NOMO-1 treated with DMSO at 0.1 percent for 48 hours (cell line): ENCODE measurements at regions not wholly inside any gene's neighbourhood (a gene's known extent, or its start where the extent isn't known, plus 50 kb on each side); places are given as distances from the start of the nearest gene placed in this dataset.

Experiments used
- DNase-seq: peaks from one replicate; lab custom pipeline; 2025; ENCODE audit not compliant: unreplicated experiment; lab: John Stamatoyannopoulos, UW

DNA sequence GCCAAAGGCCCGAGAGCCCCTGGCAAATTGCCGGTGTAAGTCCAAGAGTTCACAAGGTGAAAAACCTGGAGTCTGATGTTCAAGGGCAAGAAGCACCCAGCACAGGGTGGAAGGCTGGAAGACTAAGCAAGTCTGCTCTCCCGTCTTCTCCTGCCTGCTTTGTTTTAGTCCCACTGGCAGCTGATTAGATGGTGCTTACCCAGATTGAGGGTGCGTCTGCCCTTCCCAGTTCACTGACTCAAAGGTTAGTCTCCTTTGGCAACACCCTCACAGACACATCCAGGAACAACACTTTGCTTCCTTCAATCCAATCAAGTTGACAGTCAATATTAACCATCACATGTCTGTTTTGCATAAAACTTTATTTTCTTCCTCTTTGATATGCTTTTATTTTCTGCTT lies 157.4 kb downstream of the HS3ST1 start:
- no peak for DNase-seq

DNA sequence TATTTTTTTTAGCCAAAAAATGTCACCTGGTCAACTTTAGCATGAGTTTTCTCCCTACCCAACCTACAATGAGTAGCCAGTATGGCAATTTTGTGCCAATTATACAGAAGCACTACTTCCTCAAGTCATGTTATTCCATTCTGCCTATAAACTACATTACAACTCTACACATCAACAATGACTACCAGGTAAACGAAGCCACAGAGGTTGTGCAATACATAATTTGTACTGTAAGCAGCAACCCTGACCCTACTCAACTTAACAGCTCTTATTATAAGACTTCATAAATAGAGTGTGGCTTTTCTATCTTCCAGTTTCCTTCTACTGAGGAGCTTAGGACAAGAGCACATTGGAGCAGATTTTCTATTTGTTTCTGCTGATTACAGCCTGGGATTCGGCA lies 160.5 kb downstream of the HS3ST1 start:
- no peak for DNase-seq

DNA sequence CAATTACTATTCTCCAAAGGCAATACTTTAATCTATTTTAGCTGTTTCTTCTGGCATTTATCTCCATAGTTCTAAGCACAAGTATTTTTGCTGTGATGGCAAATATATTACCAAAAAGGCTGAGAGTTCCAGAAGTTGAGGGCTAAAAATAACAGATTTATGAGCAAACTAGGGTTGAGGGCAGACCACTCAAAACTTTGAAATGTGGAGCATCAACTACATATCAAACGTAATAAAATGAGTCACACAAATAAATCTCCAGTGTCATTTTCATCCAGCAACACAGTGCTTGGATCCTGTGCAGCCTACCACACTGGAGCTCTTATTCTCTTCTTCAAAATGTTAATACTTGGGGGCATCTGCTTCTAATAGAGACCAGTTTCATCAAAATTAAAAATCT lies 163.9 kb downstream of the HS3ST1 start:
- DNase-seq = no peak

DNA sequence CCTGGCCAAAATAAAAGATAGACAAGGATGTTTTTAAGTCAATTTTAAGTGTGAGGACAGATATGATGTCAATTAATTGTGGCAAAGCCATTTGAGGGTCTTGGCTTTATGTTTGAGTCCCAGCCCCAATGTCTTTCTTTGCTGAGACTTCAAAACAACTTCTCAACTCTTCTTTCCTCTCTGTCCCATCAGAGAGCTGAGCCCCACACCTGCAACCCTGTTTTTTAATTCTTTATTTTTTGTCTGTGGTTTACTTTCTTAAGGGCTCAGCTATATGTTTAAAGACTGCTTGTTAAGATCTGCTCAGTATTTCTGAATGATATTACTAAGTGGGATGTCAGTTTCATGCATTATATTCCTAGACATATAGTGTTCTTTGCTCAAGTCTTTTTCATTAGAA lies 164.3 kb downstream of the HS3ST1 start:
- DNase-seq = no peak

DNA sequence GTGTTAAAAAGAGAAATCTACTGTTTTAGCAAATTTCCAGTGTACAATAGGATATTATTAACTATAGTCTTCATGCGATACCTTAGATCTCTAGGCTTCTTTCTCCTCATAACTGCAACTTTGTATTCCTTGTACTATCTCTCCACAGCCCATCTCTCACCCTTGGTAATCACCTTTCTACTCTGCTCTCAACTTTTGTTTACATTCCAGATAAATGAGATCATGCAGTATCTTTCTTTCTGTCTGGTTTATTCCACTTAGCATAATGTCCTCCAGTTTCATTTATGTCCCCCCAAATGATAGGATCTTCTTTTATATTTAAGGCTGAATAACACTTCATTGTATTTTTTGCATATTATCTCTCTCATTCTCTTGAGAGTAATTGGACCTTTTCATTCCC lies 165.5 kb downstream of the HS3ST1 start:
- DNase-seq = no peak

DNA sequence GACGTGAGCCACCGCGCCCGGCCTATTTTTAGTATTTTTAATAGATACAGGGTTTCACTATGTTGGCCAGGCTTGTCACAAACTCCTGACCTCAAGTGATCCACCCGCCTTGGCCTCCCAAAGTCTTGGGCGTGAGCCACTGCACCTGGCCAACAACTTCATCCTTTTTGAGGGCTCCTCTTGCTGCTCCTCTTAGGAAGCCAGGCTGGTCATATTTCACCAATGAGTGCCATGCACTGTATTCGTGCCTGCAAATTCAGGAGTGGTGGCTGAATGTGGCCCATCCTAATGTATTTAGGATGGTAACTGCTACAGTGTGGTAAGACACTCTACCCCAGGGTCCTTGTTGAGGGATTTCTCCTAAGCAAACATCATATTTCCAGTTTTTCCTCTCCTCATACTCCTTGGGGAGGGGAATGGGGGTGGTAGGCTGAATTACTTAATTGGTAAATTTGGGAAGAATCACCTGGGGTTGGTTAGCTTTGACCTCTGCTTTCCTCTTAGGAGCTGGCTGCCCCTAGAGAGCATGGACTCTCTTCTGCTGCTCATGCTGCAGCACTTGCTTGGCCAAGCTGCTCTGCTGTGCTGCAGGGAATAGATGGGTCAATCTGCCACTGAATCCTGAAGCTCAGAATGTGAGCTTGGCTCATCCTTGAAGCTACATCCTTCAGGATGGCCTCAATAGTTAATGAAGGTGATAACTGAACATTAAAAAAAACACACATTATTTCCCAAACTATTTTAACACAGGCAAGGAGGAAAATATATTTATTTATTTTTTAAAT lies 167.4 kb downstream of the HS3ST1 start:
- no peak for DNase-seq

DNA sequence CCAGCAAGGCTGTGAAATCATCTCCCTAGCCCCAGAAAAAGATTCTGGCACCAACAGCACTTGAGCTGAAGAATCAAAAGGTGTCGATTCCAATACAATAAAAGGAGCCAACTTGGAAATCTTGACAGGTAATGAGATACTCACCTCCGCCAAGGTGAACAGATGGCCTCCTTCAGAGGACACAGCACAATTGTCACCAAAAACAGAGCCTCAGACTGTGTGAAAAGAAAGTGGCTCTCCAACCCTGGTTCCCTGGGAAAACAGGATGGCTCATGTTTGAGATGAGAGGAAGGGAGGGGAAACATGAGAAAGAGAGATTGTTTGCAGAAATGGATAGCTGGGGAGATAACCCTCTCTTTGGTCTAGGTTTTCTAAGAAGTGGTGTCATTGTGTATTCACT lies 168.9 kb downstream of the HS3ST1 start:
- DNase-seq = no peak

DNA sequence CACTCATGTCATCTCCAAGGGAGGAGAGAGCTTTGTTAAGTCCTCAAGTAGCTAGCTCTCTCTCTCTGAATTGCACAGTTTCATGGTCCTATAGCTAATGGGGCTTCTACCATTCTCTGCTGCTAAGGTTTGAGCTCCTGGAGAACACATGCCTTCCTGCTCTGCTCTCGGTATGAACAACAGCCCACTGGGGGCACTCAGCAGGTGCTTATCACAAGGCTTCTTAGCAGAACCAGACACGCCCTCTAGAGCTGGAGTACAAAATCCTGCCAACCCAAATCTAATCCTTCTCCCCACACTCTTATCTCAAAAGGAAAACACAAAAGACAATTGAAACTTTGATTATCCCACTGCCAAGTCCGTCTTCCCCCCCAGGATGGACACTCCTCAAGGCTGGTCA lies 176.5 kb downstream of the HS3ST1 start:
- no peak for DNase-seq

DNA sequence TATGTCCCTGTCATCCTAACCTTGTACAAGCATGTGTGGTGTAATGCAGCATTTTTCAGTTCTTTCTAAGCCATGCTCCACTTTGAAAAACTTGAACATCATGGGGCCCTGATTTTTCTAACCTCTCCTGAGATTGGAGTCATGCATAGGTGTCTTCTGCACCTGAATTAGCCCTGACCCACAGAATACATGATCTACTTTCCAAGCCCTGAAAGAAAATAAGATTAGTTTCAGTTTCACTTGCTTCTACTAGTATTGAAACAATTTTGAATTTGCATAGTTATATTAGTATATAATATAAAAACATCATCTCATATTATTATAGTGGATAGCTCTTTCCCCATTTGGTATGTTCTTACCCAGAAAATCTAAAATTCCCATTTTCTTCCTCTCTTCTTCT lies 178.2 kb downstream of the HS3ST1 start:
- DNase-seq = no peak

DNA sequence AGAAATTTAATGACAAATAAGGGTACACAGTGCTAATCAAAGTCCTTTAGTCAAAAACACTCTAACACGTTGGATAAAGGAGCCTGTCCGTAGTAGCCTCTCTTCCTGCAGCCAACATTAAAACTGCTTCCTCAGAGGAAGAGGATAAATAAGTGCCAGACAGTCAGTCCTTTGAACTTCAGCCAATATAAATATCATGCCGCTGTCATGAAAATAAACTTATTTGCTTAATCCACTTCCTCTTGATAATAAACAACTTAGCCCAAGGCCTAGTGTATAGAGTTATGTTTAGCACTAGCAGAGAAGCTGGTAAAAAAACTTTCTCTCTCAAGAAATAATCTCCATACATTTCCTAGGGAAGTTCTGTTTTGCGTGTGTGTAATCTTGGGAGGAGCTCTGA lies 196.7 kb downstream of the HS3ST1 start:
- no peak for DNase-seq

DNA sequence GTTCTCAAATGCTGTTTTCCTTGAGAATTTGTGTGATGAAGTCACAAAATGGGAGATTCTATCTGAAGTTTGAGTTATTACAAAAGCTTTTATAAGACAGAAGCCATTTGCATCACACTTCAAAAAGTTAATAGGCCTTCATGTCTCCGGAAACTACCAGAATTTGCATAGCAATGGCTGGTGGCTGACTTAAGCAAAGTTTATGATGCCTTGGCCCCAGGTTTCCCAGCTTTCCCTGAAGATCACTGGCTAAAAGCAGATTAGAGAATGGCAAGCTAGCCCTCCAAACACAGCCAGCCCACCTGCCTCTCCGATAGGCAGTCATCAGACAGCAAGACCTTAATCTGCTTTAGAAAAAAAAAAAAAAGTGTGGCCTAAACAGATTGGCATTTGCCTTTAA lies 197.8 kb downstream of the HS3ST1 start:
- DNase-seq = no peak

DNA sequence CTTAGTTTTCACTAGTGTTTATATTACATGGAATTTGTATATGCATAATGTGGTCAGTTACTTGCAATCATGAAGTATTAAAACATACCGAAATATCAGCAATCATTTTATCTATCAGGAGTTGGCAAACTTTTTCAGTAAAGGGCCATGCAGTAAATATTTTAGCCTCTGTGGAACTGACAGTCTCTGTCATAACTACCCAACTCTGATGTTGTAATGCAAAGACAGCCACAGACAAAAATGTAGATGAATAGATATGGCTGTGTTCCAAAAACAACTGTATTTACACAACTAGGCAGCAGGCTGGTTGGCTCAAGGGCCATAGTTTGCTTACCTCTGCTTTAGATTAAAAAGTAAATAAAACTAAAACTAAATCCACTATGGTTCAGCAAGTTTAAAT lies 200.2 kb downstream of the HS3ST1 start:
- no peak for DNase-seq

DNA sequence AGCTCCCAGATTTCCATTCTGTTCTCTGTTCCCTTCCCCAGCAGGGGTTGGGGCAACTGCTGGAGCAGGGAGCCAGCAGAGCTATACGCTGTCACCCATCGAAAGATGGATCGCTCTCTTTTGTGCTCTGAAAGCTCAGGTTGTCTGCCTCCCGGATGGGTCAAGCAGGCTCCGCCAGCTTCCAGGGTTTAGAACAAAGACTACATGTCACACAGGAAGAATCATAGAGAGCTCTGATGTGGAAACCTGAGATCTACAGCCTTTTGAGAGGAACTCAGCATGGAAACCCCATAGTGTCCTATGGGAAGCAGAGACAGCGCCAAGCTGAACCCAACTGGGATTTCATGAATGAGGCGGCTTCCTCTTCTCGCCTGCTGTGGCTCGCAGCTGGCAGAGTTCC lies 205.4 kb downstream of the HS3ST1 start:
- DNase-seq = no peak

DNA sequence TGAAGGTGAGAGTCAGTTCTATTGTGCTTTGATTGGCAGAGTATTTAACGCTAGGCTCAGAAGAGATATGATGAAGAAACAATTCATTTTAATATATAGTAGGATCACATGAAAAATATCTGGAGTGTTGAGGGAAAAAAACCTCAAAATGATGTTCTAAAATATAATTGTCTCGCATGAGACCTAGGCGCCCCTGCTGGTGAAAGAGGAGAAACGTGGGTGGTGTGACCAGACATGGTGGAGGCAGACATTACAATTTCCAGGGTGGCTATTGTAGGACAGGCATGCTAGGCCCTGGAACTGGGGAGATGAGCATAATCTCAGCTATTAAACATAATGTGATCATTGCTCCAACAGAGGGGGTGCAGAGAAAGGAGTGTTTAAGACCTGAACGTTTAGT lies 210.0 kb downstream of the HS3ST1 start:
- DNase-seq = no peak

DNA sequence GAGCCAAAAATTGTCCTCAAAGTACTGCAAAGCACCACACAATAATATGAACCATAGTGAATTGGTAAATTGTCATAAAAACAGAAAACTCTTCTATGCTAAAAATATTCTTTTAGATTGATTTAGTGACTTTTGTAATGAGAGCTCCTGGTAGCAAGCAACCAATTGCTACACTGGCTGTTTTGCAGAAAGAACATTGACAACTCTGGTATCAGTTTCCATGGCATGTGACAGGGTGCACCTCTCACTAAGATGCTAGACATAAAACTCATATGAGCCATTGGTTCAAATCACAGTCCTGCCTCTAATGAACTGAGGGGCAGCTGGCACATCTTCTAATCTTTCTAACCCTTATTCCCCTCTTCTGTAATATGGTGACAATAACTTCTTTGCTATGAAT lies 212.2 kb downstream of the HS3ST1 start:
- no peak for DNase-seq

DNA sequence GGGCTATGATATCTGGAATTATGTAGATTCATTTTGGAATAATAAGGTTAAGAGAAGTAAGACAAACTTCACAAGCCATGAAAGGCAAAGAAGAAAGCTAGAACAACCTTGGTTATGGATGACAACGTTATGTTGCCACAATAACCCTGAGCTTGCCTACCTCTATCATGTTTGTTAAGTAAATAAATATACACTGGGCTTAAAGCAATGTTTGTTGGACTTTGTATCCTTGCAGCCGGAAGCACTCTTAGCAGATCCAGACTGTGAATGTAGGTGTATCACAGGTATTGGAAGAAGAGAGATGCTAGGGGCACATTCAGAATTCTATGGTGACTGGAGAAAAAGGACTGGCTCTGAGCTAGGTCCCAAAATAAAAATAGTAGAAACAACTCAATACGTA lies 214.4 kb downstream of the HS3ST1 start:
- no peak for DNase-seq

DNA sequence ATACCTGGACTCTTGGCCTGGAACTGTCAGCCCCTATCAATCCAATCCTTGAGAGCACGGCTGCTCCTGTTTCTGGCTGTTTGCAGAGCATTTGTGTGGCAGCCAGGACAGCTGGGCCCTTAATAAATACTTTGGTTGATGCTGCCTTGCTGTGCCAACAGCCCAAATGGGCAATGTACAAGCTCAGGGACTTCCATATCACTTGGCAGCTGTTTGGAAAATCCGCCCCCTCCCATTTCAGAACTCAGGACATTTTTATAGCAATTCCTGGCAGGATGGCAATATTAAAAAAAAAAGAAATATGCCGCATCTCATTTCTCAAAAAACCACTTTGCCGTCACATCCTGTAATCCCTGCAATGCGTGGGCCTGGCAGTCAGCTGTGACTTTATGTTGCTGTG lies 218.9 kb downstream of the HS3ST1 start:
- no peak for DNase-seq

DNA sequence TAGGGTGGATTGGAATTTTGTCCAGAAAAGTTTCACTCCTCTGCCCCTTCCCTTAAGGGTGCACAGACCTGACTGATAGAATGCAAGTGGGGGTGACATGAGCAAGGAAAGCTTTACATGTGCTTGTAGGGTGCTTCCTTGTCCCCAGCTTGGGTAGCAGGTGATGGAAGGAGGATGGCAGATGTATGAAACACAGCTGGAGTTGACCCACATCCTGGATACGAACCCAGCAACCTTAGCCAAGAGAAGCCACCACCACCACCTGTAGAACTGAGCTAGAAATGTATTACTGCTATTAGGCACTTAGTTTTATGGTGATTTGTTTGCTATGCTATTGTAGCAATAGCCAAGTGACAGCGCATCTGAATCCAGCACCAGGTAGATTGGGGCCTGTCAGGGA lies 227.4 kb downstream of the HS3ST1 start:
- no peak for DNase-seq

DNA sequence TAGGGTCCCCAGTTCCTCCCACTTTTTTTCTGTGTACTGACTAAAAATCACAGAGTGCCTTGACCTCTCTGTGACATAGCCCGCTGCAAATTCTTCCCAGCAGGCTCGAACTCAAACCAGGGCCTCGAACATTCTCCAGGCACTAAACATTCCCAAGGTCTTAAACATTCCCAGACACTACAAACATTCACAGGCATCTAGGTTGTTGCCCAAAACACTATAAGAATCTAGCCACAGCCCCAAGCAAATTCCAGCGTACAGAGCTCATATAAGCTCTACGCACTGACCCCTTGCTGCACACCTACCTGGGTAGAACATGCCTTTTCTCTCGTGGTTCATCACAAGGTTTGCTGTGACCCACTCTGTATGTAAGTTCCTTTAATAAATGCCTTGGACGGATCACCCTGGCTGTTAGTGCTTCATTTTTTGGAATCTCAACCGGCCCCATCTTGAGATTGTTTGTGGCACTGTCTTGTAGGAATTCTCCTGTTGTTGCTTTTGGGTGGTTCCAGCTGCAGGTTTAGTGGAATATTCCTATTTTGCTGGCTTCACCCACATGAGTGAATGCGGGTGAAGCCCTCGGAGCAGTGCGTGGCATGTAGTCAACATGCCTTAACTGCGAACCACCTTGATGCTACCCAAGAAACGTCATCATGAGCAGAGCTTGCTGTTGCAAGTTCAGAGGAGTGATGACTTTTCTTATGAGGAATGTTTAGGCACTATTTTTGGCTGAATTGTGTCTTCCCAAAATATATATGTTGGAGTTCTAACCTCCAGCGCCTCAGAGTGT lies 230.0 kb downstream of the HS3ST1 start:
- no peak for DNase-seq

DNA sequence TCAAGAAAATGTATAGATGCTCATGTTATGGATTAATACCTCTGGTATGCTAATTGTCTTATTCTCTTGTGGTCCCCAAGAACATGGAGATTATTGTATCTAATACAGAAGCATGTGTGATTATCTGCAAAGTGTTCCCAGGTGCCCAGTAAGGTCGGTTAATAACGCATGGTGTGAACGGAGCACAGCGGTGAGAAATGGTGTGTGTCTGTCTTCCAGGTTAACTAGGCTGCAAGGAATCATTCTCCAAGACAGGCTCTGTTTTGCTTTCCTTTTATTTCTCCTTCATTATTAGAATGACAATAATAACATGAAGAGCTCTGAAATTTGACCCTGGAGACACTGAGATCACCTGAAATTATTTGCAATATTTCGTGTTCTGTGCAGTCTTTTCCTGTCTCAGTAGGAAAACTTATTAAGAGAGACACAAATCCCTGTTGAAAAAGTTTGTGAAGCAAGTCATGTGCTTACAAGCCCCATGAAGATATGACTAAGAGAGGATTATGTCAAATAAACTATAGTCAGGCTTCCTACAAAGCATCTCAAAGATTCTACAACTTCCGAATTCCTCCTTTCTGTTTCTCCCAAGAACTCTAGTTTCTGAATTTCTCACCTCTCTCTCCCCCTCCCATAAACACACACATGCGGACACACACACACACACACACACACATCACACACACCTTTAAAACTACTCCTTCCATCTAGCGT lies 230.9 kb downstream of the HS3ST1 start:
- no peak for DNase-seq

DNA sequence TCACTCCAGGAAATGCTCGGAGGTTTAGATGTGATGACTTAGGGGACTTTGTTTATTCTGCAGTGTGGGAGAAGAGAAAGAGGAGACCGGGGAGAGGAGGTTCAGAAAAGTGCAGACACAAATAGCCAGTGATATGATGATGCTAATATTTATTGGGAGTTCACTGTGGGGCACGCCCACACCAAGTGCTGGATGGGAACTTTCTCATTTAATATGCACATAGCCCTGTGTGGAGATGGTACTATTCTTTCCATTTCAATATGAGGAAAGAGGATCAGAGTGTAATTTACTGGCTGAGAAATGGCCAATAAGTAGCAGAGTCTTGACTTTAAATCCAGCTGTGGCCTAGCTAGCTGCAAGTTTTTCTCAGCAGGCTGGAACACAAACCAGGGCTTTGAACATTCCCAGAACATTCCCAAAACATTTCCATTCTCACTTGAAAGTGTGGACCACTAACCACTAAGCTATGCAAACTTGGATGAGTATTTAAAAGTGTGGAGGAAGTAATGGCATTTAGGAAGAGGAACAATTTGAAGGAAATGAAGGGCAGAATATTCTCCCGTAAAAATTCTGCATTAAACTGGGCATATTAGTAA lies 231.7 kb downstream of the HS3ST1 start:
- no peak for DNase-seq

DNA sequence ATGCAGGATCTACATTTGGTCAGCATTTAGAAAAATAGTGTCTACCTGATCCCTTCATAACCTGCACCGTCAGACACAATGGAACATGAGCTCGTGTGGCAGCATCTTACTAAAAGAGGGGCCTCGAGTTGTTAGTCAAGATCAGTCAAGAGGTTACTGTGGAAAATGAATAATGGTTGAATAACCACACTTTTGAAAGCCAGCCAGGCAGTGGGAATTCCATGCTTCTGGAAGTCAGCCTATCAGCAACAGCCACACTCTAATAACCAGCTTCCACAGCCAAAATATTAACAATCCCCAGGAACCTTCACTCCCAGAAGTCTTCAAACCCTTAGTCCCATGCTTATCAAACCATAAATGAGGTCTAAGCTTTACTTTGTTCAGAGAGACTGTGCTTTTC lies 234.3 kb downstream of the HS3ST1 start:
- no peak for DNase-seq
